ENCODE measurements at regions not wholly inside any gene's neighbourhood (a gene's known extent, or its start where the extent isn't known, plus 50 kb on each side); places are given as distances from the start of the nearest gene placed in this dataset.

DNA sequence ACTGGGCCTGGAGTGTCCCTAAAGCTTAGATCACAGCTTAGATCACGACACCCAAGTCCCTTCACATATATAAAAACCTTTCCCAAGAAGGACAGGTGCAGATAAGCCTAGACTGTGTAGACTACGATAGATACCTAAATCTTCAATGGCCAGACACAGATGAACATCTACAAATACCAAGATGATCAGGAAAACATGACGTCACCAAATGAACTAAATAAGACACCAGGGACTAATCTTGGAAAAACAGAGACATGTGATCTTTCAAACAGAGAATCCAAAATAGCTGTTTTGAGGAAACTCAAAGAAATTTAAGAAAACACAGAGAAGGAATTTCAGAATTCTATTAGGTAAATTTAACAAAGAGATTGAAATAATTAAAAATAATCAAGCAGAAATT lies 1082.6 kb upstream of the PHF14 start:
- TF ChIP-seq CTCF (IDR thresholded peaks at IDR 0.05) (no peak), EP300 (IDR thresholded peaks at IDR 0.05) (no peak)

Measured in upper lobe of left lung (tissue), 4 donors.